ENCODE measurements at regions not wholly inside any gene's neighbourhood (a gene's known extent, or its start where the extent isn't known, plus 50 kb on each side); places are given as distances from the start of the nearest gene placed in this dataset.

DNA sequence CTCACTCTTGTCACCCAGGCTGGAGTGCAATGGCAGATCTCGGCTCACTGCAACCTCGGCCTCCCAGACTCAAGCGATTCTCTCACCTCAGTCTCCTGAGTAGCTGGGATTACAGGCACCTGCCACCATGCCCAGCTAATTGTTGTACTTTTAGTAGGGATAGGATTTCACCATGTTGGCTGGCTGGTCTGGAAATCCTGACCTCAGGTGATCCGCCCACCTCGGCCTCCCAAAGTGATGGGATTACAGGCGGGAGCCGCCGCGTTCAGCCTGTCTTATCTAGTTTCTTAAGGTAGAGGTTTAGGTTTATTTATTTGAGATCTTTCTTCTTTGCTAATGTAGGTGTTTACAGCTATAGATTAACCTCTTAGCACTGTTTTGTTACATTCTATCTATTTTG, 708.8 kb downstream of the ZNF385D start:
- WGBS (ENCODE audit: insufficient coverage, low lambda C conversion rate) = 90% methylated on average over 2 of the region's 9 CpGs
- no peaks in the 10 kb centered on the region for H3K36me3 ChIP-seq (ENCODE audit: control insufficient read depth, insufficient read depth, low read length)
- no peaks in the 10 kb centered on the region for H3K27me3 ChIP-seq (ENCODE audit: control insufficient read depth, insufficient read depth, low read length)
- no peak overlapping the region for H3K4me3 ChIP-seq (ENCODE audit: low read length)
- no peak overlapping the region for H3K27ac ChIP-seq (ENCODE audit: low read length)
- DNase-seq = no peak
- no peaks in the 10 kb centered on the region for H3K9me3 ChIP-seq (ENCODE audit: control insufficient read depth, low read depth, low read length)
- H3K4me1 ChIP-seq (ENCODE audit: control insufficient read depth, insufficient read depth, low read length) = no peaks in the 10 kb centered on the region

GRCh38 chr3:21041621-21042020, 709.4 kb downstream of the ZNF385D start:
- 20% methylated on average over 1 of the region's 1 CpG for WGBS (ENCODE audit: insufficient coverage, low lambda C conversion rate)
- Histone ChIP-seq H3K4me3 (ENCODE audit: low read length) (no peak overlapping the region), H3K27me3 (ENCODE audit: control insufficient read depth, insufficient read depth, low read length) (no peaks in the 10 kb centered on the region), H3K27ac (ENCODE audit: low read length) (no peak overlapping the region), H3K4me1 (ENCODE audit: control insufficient read depth, insufficient read depth, low read length) (no peaks in the 10 kb centered on the region), H3K36me3 (ENCODE audit: control insufficient read depth, insufficient read depth, low read length) (no peaks in the 10 kb centered on the region), H3K9me3 (ENCODE audit: control insufficient read depth, low read depth, low read length) (no peaks in the 10 kb centered on the region)
- no peak for DNase-seq

GRCh38 chr3:21036888-21037287, 714.1 kb downstream of the ZNF385D start:
- no peaks in the 10 kb centered on the region for H3K27me3 ChIP-seq (ENCODE audit: control insufficient read depth, insufficient read depth, low read length)
- no peaks in the 10 kb centered on the region for H3K4me1 ChIP-seq (ENCODE audit: control insufficient read depth, insufficient read depth, low read length)
- no peaks in the 10 kb centered on the region for H3K9me3 ChIP-seq (ENCODE audit: control insufficient read depth, low read depth, low read length)
- H3K36me3 ChIP-seq (ENCODE audit: control insufficient read depth, insufficient read depth, low read length) = no peaks in the 10 kb centered on the region
- no peak for DNase-seq
- H3K4me3 ChIP-seq (ENCODE audit: low read length) = no peak overlapping the region
- H3K27ac ChIP-seq (ENCODE audit: low read length) = no peak overlapping the region
- WGBS (ENCODE audit: insufficient coverage, low lambda C conversion rate) = no CpG with 5 or more reads among the region's 1 CpG

DNA sequence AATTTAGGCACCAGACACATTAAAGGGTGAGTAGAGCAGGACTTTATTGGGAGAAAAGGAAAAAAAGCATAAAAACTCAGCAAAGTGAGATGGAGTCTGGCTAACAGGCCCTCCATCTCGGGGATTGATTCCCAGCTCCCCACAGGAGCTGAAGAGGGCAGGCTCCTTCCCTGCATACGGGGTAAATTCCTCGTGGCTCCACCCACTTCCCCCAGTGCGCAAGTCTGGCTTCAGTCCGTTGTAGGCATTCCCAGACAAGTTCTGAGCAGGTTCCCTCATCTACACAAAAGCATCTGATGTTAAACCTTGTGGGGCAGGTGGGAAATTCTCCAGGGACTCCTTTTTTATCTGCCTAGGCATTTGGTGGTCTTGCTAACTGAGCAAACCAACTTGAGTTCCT, 722.6 kb downstream of the ZNF385D start:
- 80% methylated on average over 1 of the region's 5 CpGs for WGBS (ENCODE audit: insufficient coverage, low lambda C conversion rate)
- Histone ChIP-seq H3K9me3 (ENCODE audit: control insufficient read depth, low read depth, low read length) (no peaks in the 10 kb centered on the region), H3K36me3 (ENCODE audit: control insufficient read depth, insufficient read depth, low read length) (no peaks in the 10 kb centered on the region), H3K4me3 (ENCODE audit: low read length) (no peak overlapping the region), H3K4me1 (ENCODE audit: control insufficient read depth, insufficient read depth, low read length) (peaks cover 4% of the 10 kb centered on the region), H3K27me3 (ENCODE audit: control insufficient read depth, insufficient read depth, low read length) (no peaks in the 10 kb centered on the region), H3K27ac (ENCODE audit: low read length) (no peak overlapping the region)
- no peak for DNase-seq

GRCh38 chr3:21024563-21024962, 726.4 kb downstream of the ZNF385D start:
- no peaks in the 10 kb centered on the region for H3K27me3 ChIP-seq (ENCODE audit: control insufficient read depth, insufficient read depth, low read length)
- peaks cover 4% of the 10 kb centered on the region for H3K4me1 ChIP-seq (ENCODE audit: control insufficient read depth, insufficient read depth, low read length)
- no peak overlapping the region for H3K27ac ChIP-seq (ENCODE audit: low read length)
- DNase-seq = no peak
- H3K36me3 ChIP-seq (ENCODE audit: control insufficient read depth, insufficient read depth, low read length) = no peaks in the 10 kb centered on the region
- WGBS (ENCODE audit: insufficient coverage, low lambda C conversion rate) = 100% methylated on average over 1 of the region's 2 CpGs
- H3K9me3 ChIP-seq (ENCODE audit: control insufficient read depth, low read depth, low read length) = no peaks in the 10 kb centered on the region
- no peak overlapping the region for H3K4me3 ChIP-seq (ENCODE audit: low read length)

GRCh38 chr3:21020681-21021080, 730.3 kb downstream of the ZNF385D start:
- no peaks in the 10 kb centered on the region for H3K9me3 ChIP-seq (ENCODE audit: control insufficient read depth, low read depth, low read length)
- no peak overlapping the region for H3K4me3 ChIP-seq (ENCODE audit: low read length)
- DNase-seq = no peak
- no peaks in the 10 kb centered on the region for H3K27me3 ChIP-seq (ENCODE audit: control insufficient read depth, insufficient read depth, low read length)
- H3K27ac ChIP-seq (ENCODE audit: low read length) = no peak overlapping the region
- 80% methylated on average over 1 of the region's 5 CpGs for WGBS (ENCODE audit: insufficient coverage, low lambda C conversion rate)
- H3K36me3 ChIP-seq (ENCODE audit: control insufficient read depth, insufficient read depth, low read length) = no peaks in the 10 kb centered on the region
- no peaks in the 10 kb centered on the region for H3K4me1 ChIP-seq (ENCODE audit: control insufficient read depth, insufficient read depth, low read length)

GRCh38 chr3:21020043-21020442, 731.0 kb downstream of the ZNF385D start:
- Histone ChIP-seq H3K4me1 (ENCODE audit: control insufficient read depth, insufficient read depth, low read length) (no peaks in the 10 kb centered on the region), H3K9me3 (ENCODE audit: control insufficient read depth, low read depth, low read length) (no peaks in the 10 kb centered on the region), H3K27ac (ENCODE audit: low read length) (no peak overlapping the region), H3K27me3 (ENCODE audit: control insufficient read depth, insufficient read depth, low read length) (no peaks in the 10 kb centered on the region), H3K36me3 (ENCODE audit: control insufficient read depth, insufficient read depth, low read length) (no peaks in the 10 kb centered on the region), H3K4me3 (ENCODE audit: low read length) (no peak overlapping the region)
- DNase-seq = no peak
- 88% methylated on average over 1 of the region's 2 CpGs for WGBS (ENCODE audit: insufficient coverage, low lambda C conversion rate)

- Histone ChIP-seq H3K9me3 (ENCODE audit: control insufficient read depth, low read depth, low read length) (no peaks in the 10 kb centered on the region), H3K27ac (ENCODE audit: low read length) (no peak overlapping the region), H3K4me1 (ENCODE audit: control insufficient read depth, insufficient read depth, low read length) (no peaks in the 10 kb centered on the region), H3K4me3 (ENCODE audit: low read length) (no peak overlapping the region), H3K27me3 (ENCODE audit: control insufficient read depth, insufficient read depth, low read length) (no peaks in the 10 kb centered on the region), H3K36me3 (ENCODE audit: control insufficient read depth, insufficient read depth, low read length) (no peaks in the 10 kb centered on the region)
- no peak for DNase-seq
- no CpG with 5 or more reads among the region's 10 CpGs for WGBS (ENCODE audit: insufficient coverage, low lambda C conversion rate)
Measured at GRCh38 chr3:21017115-21017852, 733.7 kb downstream of the ZNF385D start.

DNA sequence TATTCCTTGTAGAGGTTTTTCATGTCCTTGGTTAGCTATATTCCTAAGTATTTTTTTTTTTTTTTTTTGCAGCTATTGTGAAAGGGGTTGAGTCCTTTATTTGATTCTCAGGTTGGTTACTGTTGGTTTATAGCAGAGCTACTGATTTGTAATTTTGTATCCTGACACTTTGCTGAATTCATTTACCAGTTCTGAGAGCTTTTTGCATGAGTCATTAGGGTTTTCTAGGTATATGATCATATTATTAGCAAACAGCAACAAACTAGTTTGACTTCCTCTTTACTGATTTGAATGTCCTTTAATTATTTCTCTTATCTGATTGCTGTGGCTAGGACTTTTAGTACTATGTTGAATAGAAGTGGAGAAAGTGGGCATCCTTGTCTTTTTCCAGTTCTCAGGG, 737.4 kb downstream of the ZNF385D start:
- DNase-seq = no peak
- Histone ChIP-seq H3K36me3 (ENCODE audit: control insufficient read depth, insufficient read depth, low read length) (no peaks in the 10 kb centered on the region), H3K9me3 (ENCODE audit: control insufficient read depth, low read depth, low read length) (no peaks in the 10 kb centered on the region), H3K27ac (ENCODE audit: low read length) (no peak overlapping the region), H3K27me3 (ENCODE audit: control insufficient read depth, insufficient read depth, low read length) (no peaks in the 10 kb centered on the region), H3K4me1 (ENCODE audit: control insufficient read depth, insufficient read depth, low read length) (no peaks in the 10 kb centered on the region), H3K4me3 (ENCODE audit: low read length) (no peak overlapping the region)

GRCh38 chr3:20999661-21000060, 751.3 kb downstream of the ZNF385D start:
- H3K9me3 ChIP-seq (ENCODE audit: control insufficient read depth, low read depth, low read length) = no peaks in the 10 kb centered on the region
- H3K27ac ChIP-seq (ENCODE audit: low read length) = no peak overlapping the region
- no CpG with 5 or more reads among the region's 1 CpG for WGBS (ENCODE audit: insufficient coverage, low lambda C conversion rate)
- H3K4me1 ChIP-seq (ENCODE audit: control insufficient read depth, insufficient read depth, low read length) = no peaks in the 10 kb centered on the region
- H3K27me3 ChIP-seq (ENCODE audit: control insufficient read depth, insufficient read depth, low read length) = no peaks in the 10 kb centered on the region
- DNase-seq = no peak
- no peaks in the 10 kb centered on the region for H3K36me3 ChIP-seq (ENCODE audit: control insufficient read depth, insufficient read depth, low read length)
- H3K4me3 ChIP-seq (ENCODE audit: low read length) = no peak overlapping the region

GRCh38 chr3:20997183-20997582, 753.8 kb downstream of the ZNF385D start:
- no peaks in the 10 kb centered on the region for H3K36me3 ChIP-seq (ENCODE audit: control insufficient read depth, insufficient read depth, low read length)
- no peak overlapping the region for H3K4me3 ChIP-seq (ENCODE audit: low read length)
- WGBS (ENCODE audit: insufficient coverage, low lambda C conversion rate) = no CpG with 5 or more reads among the region's 2 CpGs
- no peak for DNase-seq
- H3K4me1 ChIP-seq (ENCODE audit: control insufficient read depth, insufficient read depth, low read length) = no peaks in the 10 kb centered on the region
- no peaks in the 10 kb centered on the region for H3K27me3 ChIP-seq (ENCODE audit: control insufficient read depth, insufficient read depth, low read length)
- H3K27ac ChIP-seq (ENCODE audit: low read length) = no peak overlapping the region
- H3K9me3 ChIP-seq (ENCODE audit: control insufficient read depth, low read depth, low read length) = no peaks in the 10 kb centered on the region

All from large intestine (tissue), 3 donors.